Hepatocyte (in vitro differentiated cells): ENCODE measurements at regions not wholly inside any gene's neighbourhood (a gene's known extent, or its start where the extent isn't known, plus 50 kb on each side); places are given as distances from the start of the nearest gene placed in this dataset.

Source experiments
- EZH2 ChIP-seq: fragments of 200-600 bp; sonication (generic); IDR thresholded peaks from 2 replicates; pipeline ENCODE4 v1.6.1; 2016; ENCODE audit warnings: antibody characterized with exemption, mild to moderate bottlenecking, borderline replicate concordance
- TF ChIP-seq, protein P1 (sequence below): fragments of 200-600 bp; sonication (generic); IDR thresholded peaks from 2 replicates; pipeline ENCODE4 v1.5.1; 2016; ENCODE audit warnings: antibody characterized with exemption, mild to moderate bottlenecking; ENCODE audit not compliant: poor library complexity

DNA sequence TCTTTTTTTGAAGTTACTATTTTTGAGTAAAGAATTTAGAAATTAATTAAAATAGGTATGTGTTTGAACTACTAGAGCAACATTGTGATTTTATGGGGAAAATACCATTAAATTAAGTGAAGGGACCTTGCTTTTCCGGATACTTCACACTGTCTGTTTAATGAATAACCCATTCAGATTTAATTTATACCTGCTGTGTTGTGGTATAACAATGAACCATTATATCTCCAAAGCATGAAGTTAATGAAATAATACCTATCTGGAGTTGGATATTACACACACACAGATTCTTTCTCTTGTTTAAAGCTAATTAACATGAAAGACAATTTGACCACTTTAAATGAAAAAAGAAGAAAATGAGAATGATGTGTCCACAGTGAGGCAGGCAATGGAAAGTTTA lies 195.0 kb upstream of the GPRIN3 start:
- TF ChIP-seq, protein P1, sequence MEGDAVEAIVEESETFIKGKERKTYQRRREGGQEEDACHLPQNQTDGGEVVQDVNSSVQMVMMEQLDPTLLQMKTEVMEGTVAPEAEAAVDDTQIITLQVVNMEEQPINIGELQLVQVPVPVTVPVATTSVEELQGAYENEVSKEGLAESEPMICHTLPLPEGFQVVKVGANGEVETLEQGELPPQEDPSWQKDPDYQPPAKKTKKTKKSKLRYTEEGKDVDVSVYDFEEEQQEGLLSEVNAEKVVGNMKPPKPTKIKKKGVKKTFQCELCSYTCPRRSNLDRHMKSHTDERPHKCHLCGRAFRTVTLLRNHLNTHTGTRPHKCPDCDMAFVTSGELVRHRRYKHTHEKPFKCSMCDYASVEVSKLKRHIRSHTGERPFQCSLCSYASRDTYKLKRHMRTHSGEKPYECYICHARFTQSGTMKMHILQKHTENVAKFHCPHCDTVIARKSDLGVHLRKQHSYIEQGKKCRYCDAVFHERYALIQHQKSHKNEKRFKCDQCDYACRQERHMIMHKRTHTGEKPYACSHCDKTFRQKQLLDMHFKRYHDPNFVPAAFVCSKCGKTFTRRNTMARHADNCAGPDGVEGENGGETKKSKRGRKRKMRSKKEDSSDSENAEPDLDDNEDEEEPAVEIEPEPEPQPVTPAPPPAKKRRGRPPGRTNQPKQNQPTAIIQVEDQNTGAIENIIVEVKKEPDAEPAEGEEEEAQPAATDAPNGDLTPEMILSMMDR: no peak
- TF ChIP-seq EZH2: no peak
